ENCODE measurements at regions not wholly inside any gene's neighbourhood (a gene's known extent, or its start where the extent isn't known, plus 50 kb on each side); places are given as distances from the start of the nearest gene placed in this dataset.

DNA sequence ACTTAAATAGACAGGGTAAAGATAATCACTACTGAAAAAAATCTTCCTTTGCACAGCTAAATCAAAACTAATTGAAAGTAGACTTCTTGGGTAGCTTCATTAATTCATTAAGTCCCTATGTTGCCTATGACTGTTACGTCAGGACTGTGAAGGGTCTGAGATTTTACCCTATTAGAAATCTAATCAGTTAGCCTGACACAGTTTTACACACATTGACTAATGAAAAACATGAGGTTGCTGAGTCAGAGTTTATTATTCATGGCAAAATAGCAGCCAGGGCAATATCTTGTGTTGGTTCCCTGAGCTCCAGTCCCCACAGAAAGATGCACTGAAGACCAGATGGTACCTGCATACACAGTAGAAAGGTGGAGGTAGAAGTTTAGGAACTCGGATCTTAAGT is 262.5 kb upstream of the ZP4 start:
- TF ChIP-seq PPARA (CRISPR knock-in tag; IDR thresholded peaks at IDR 0.05; ENCODE audit: borderline replicate concordance), result no peak
- TF ChIP-seq, protein P1, sequence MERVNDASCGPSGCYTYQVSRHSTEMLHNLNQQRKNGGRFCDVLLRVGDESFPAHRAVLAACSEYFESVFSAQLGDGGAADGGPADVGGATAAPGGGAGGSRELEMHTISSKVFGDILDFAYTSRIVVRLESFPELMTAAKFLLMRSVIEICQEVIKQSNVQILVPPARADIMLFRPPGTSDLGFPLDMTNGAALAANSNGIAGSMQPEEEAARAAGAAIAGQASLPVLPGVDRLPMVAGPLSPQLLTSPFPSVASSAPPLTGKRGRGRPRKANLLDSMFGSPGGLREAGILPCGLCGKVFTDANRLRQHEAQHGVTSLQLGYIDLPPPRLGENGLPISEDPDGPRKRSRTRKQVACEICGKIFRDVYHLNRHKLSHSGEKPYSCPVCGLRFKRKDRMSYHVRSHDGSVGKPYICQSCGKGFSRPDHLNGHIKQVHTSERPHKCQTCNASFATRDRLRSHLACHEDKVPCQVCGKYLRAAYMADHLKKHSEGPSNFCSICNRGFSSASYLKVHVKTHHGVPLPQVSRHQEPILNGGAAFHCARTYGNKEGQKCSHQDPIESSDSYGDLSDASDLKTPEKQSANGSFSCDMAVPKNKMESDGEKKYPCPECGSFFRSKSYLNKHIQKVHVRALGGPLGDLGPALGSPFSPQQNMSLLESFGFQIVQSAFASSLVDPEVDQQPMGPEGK (CRISPR knock-in tag; IDR thresholded peaks at IDR 0.05; ENCODE audit: borderline replicate concordance), result no peak
- TF ChIP-seq ZC3H10 (CRISPR knock-in tag; IDR thresholded peaks at IDR 0.05), result no peak
- no peak for ATAC-seq

DNA sequence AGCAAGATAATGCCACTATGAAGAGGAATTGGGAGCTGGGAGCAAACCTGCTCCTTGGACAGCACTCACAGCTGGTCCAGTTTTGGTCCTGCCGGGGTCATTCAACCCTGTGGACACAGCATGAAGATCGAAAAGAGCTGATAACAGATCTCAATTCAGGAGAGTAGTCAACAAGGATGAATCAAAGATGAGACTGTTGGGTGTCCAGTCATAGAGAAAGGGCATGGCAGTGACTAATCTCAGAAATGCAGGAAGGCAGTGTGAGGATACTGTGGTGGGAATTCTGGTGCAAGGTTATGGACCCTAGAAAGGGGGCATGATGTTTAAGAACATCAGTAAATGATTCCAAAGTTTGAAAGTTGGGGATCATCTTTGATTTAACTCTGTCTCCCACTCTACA is 261.4 kb upstream of the ZP4 start:
- no peak for ATAC-seq
- TF ChIP-seq PPARA (CRISPR knock-in tag; IDR thresholded peaks at IDR 0.05; ENCODE audit: borderline replicate concordance), result no peak
- TF ChIP-seq RARB (CRISPR knock-in tag; IDR thresholded peaks at IDR 0.05), result no peak
- TF ChIP-seq ZC3H10 (CRISPR knock-in tag; IDR thresholded peaks at IDR 0.05), result no peak
- TF ChIP-seq, protein P2, sequence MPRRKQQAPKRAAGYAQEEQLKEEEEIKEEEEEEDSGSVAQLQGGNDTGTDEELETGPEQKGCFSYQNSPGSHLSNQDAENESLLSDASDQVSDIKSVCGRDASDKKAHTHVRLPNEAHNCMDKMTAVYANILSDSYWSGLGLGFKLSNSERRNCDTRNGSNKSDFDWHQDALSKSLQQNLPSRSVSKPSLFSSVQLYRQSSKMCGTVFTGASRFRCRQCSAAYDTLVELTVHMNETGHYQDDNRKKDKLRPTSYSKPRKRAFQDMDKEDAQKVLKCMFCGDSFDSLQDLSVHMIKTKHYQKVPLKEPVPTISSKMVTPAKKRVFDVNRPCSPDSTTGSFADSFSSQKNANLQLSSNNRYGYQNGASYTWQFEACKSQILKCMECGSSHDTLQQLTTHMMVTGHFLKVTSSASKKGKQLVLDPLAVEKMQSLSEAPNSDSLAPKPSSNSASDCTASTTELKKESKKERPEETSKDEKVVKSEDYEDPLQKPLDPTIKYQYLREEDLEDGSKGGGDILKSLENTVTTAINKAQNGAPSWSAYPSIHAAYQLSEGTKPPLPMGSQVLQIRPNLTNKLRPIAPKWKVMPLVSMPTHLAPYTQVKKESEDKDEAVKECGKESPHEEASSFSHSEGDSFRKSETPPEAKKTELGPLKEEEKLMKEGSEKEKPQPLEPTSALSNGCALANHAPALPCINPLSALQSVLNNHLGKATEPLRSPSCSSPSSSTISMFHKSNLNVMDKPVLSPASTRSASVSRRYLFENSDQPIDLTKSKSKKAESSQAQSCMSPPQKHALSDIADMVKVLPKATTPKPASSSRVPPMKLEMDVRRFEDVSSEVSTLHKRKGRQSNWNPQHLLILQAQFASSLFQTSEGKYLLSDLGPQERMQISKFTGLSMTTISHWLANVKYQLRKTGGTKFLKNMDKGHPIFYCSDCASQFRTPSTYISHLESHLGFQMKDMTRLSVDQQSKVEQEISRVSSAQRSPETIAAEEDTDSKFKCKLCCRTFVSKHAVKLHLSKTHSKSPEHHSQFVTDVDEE (CRISPR knock-in tag; IDR thresholded peaks at IDR 0.05), result no peak

DNA sequence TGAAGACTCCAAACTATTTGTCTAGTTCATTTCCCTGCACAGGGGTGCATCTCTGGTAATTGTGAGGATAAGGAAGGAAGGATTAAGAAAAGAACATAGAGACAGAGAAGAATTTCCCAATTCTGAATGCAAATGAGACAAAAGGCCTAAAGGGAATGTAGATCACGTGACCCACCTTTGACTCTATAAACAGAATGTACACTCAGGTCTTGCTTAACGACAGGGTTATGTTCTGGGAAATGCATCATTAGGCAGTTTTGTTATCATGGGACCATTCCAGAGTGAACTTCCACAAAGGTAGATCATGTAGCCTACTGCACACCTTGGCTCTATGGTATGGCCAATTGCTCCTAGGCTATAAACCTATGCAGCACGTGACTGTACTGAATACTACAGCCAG is 252.3 kb upstream of the ZP4 start:
- TF ChIP-seq SNAI2 (CRISPR knock-in tag; IDR thresholded peaks at IDR 0.05) (no peak), ZFP30 (CRISPR knock-in tag; IDR thresholded peaks at IDR 0.05) (no peak), ISL1 (CRISPR knock-in tag; IDR thresholded peaks at IDR 0.05) (no peak), PPARA (CRISPR knock-in tag; IDR thresholded peaks at IDR 0.05; ENCODE audit: borderline replicate concordance) (no peak), ESRRG (CRISPR knock-in tag; IDR thresholded peaks at IDR 0.05) (no peak), ZC3H10 (CRISPR knock-in tag; IDR thresholded peaks at IDR 0.05) (no peak), ARNTL (CRISPR knock-in tag; IDR thresholded peaks at IDR 0.05; ENCODE audit: borderline replicate concordance, low read depth) (no peak), BACH2 (CRISPR knock-in tag; IDR thresholded peaks at IDR 0.05; ENCODE audit: borderline replicate concordance) (no peak), TCF4 (CRISPR knock-in tag; IDR thresholded peaks at IDR 0.05; ENCODE audit: borderline replicate concordance) (no peak), ZNF565 (CRISPR knock-in tag; conservative IDR thresholded peaks at IDR 0.05; ENCODE audit: low read depth) (no peak), TOX (CRISPR knock-in tag; IDR thresholded peaks at IDR 0.05; ENCODE audit: borderline replicate concordance) (no peak), RARB (CRISPR knock-in tag; IDR thresholded peaks at IDR 0.05) (no peak), OSR1 (CRISPR knock-in tag; IDR thresholded peaks at IDR 0.05) (no peak), GLIS3 (CRISPR knock-in tag; IDR thresholded peaks at IDR 0.05) (no peak)
- TF ChIP-seq, protein P3, sequence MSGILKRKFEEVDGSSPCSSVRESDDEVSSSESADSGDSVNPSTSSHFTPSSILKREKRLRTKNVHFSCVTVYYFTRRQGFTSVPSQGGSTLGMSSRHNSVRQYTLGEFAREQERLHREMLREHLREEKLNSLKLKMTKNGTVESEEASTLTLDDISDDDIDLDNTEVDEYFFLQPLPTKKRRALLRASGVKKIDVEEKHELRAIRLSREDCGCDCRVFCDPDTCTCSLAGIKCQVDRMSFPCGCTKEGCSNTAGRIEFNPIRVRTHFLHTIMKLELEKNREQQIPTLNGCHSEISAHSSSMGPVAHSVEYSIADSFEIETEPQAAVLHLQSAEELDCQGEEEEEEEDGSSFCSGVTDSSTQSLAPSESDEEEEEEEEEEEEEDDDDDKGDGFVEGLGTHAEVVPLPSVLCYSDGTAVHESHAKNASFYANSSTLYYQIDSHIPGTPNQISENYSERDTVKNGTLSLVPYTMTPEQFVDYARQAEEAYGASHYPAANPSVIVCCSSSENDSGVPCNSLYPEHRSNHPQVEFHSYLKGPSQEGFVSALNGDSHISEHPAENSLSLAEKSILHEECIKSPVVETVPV (CRISPR knock-in tag; IDR thresholded peaks at IDR 0.05), result no peak
- TF ChIP-seq, protein P4, sequence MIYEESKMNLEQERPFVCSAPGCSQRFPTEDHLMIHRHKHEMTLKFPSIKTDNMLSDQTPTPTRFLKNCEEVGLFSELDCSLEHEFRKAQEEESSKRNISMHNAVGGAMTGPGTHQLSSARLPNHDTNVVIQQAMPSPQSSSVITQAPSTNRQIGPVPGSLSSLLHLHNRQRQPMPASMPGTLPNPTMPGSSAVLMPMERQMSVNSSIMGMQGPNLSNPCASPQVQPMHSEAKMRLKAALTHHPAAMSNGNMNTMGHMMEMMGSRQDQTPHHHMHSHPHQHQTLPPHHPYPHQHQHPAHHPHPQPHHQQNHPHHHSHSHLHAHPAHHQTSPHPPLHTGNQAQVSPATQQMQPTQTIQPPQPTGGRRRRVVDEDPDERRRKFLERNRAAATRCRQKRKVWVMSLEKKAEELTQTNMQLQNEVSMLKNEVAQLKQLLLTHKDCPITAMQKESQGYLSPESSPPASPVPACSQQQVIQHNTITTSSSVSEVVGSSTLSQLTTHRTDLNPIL (CRISPR knock-in tag; IDR thresholded peaks at IDR 0.05; ENCODE audit: low read depth), result no peak
- TF ChIP-seq, protein P5, sequence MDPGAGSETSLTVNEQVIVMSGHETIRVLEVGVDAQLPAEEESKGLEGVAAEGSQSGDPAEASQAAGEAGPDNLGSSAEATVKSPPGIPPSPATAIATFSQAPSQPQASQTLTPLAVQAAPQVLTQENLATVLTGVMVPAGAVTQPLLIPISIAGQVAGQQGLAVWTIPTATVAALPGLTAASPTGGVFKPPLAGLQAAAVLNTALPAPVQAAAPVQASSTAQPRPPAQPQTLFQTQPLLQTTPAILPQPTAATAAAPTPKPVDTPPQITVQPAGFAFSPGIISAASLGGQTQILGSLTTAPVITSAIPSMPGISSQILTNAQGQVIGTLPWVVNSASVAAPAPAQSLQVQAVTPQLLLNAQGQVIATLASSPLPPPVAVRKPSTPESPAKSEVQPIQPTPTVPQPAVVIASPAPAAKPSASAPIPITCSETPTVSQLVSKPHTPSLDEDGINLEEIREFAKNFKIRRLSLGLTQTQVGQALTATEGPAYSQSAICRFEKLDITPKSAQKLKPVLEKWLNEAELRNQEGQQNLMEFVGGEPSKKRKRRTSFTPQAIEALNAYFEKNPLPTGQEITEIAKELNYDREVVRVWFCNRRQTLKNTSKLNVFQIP (CRISPR knock-in tag; IDR thresholded peaks at IDR 0.05; ENCODE audit: borderline replicate concordance, low read depth), result no peak
- TF ChIP-seq, protein P1 (CRISPR knock-in tag; IDR thresholded peaks at IDR 0.05; ENCODE audit: borderline replicate concordance), result no peak
- no peak for ATAC-seq

Data from SK-N-SH treated with all-trans-retinoic acid at 6 μM for 48 hours (cell line).